Sigmoid colon (tissue), 4 donors: ENCODE measurements at regions not wholly inside any gene's neighbourhood (a gene's known extent, or its start where the extent isn't known, plus 50 kb on each side); places are given as distances from the start of the nearest gene placed in this dataset.

Experiments
- CTCF ChIP-seq, 4 experiments: fragments of 450-650 bp in 3 of 4; fragments of 200-600 bp in 1 of 4; IDR thresholded peaks; one replicate each; pipeline ENCODE4 v1.5.1; 2016 to 2019; ENCODE audit warnings: antibody characterized with exemption in 4 of 4, mild to moderate bottlenecking in 3 of 4, moderate library complexity in 2 of 4
- POLR2A ChIP-seq, 2 donors: fragments of 450-650 bp; IDR thresholded peaks; one replicate each; pipeline ENCODE4 v1.6.1; 2016; ENCODE audit warnings: antibody characterized with exemption in 2 of 2, mild to moderate bottlenecking in 2 of 2, moderate library complexity in 2 of 2
- POLR2AphosphoS5 ChIP-seq, 4 donors: sonication (generic); formaldehyde crosslinking; IDR thresholded peaks; one replicate each; pipeline ENCODE4 v1.6.1; 2017; ENCODE audit warnings: antibody characterized with exemption in 4 of 4

- TF ChIP-seq CTCF (IDR thresholded peaks at IDR 0.05), result no peak
- no peak for TF ChIP-seq POLR2A (IDR thresholded peaks at IDR 0.05)
- no peak for TF ChIP-seq POLR2AphosphoS5 (IDR thresholded peaks at IDR 0.05)
Observed at GRCh38 chr15:70523192-70523591, 240.2 kb downstream of the UACA start.
